ENCODE measurements at regions not wholly inside any gene's neighbourhood (a gene's known extent, or its start where the extent isn't known, plus 50 kb on each side); places are given as distances from the start of the nearest gene placed in this dataset.

DNA sequence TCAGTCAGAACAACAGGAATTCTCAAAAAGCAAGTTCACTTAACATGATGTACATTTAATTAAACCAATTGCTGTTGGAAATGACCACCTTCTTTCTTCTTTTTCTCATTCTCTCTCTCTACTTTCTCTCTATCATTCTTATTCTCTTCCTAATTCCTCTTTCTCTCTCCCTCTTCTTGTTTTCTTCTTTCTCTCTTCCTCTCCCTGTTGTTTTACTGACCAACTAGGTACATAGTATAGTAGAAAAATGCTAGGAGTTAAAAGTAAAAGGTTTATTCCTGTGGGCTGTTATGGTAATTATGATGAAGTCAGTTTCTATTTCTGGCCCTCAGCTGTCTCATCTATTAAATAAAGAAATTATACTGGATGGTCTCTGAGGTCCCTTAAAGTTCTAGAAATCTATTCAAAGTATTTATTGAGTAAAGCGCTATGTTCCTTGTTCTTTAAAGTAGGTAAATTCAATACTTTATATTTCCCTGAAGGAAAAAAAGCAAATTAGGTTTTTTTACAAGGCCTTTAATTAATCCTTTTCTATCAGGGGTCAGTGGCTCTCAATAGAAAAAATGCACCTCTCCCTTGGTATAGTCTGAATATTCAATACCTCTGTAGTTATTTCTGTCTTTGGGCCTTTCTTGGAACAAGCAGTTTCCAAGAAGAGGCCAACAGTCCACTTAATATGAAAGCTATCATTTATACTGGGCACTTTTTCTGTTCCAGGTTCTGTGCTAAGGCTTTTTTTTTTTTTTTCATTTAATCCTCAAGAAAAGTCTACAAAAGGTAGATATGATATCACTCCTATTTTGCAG is 102.3 kb upstream of the SLC30A5 start:
- Histone ChIP-seq H3K4me3 (ENCODE audit: low read depth, low read length) (no peak overlapping the region), H3K27ac (ENCODE audit: low read depth) (no peak overlapping the region), H3K4me1 (ENCODE audit: insufficient read depth) (no peaks in the 10 kb centered on the region), H3K36me3 (ENCODE audit: insufficient read depth) (no peaks in the 10 kb centered on the region)
- 96% methylated on average over 1 of the region's 1 CpG for WGBS
- no peak for DNase-seq (ENCODE audit: extremely low spot score)

DNA sequence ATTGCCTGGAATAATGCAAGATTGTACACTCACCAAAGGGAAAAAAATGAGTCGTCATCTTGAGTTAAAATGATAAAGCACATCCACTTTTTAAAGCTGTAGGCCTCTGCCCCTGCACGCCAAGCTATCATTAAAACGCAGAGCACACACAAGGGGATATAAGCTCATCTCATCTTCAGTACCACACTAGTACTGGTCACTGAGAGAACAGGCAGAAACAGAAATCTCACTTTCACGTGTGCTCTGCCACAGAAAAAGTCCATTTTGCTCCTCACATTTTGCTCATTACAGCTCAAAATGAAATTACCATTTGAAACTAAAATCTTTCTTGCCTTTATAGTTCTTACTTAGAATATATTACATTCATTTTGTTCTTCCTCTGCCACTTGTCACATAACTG is 99.2 kb upstream of the SLC30A5 start:
- H3K27ac ChIP-seq (ENCODE audit: low read depth), result no peak overlapping the region
- H3K4me3 ChIP-seq (ENCODE audit: low read depth, low read length), result no peak overlapping the region
- no peaks in the 10 kb centered on the region for H3K36me3 ChIP-seq (ENCODE audit: insufficient read depth)
- DNase-seq (ENCODE audit: extremely low spot score), result no peak
- WGBS, result 57% methylated on average over 4 of the region's 4 CpGs
- no peaks in the 10 kb centered on the region for H3K4me1 ChIP-seq (ENCODE audit: insufficient read depth)

DNA sequence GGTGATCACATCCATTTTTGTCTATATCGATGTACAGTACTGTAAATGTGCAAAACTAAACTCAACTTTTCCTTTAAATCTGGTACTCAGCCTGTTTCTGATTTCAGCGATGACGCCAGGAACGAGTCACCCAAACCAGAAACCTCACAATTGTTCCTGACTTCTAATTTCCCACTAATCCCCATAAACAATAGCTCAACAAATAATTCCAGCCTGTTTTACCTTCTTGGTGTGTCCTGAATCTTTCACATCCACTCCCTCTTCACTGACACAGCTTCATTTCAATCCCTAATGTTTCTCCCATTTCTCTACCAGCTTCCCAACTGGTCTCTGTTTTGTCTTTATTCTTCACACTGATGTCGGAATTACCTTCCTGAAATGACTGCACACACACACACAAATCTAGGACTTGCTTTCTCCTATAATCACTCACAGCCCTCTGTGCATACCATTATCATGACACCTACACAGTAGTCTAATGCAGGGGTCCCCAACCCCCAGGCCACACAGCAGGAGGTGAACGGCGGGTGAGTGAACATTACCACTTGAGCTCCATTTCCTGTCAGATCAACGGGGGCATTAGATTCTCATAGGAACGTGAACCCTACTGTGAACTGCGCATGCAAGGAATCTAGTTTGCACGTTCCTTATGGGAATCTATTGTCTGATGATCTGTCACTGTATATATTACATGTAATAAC is 97.8 kb upstream of the SLC30A5 start:
- Histone ChIP-seq H3K27ac (ENCODE audit: low read depth) (no peak overlapping the region), H3K4me3 (ENCODE audit: low read depth, low read length) (no peak overlapping the region), H3K4me1 (ENCODE audit: insufficient read depth) (no peaks in the 10 kb centered on the region), H3K36me3 (ENCODE audit: insufficient read depth) (no peaks in the 10 kb centered on the region)
- WGBS, result 69% methylated on average over 11 of the region's 11 CpGs
- no peak for DNase-seq (ENCODE audit: extremely low spot score)

DNA sequence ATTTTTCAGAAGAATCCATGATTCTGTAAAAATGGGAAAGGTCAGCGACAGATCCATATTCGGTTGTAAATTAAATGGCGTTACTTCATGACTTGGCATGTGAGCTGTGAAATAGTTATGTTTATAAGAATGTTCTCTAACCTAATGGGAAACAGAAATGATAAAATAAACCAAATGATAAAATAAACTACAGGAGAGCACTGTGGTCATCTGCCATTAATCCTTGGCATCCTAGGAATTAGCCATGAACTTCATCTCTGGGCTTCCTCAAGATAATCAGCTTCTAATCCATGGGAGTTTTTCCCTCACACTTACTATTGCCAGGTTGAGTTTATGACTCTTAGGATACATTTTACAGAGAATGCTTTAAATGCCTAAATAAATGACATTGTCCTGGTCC is 94.6 kb upstream of the SLC30A5 start:
- H3K36me3 ChIP-seq (ENCODE audit: insufficient read depth), result no peaks in the 10 kb centered on the region
- H3K4me1 ChIP-seq (ENCODE audit: insufficient read depth), result no peaks in the 10 kb centered on the region
- DNase-seq (ENCODE audit: extremely low spot score), result no peak
- no peak overlapping the region for H3K4me3 ChIP-seq (ENCODE audit: low read depth, low read length)
- WGBS, result 69% methylated on average over 3 of the region's 3 CpGs
- no peak overlapping the region for H3K27ac ChIP-seq (ENCODE audit: low read depth)

DNA sequence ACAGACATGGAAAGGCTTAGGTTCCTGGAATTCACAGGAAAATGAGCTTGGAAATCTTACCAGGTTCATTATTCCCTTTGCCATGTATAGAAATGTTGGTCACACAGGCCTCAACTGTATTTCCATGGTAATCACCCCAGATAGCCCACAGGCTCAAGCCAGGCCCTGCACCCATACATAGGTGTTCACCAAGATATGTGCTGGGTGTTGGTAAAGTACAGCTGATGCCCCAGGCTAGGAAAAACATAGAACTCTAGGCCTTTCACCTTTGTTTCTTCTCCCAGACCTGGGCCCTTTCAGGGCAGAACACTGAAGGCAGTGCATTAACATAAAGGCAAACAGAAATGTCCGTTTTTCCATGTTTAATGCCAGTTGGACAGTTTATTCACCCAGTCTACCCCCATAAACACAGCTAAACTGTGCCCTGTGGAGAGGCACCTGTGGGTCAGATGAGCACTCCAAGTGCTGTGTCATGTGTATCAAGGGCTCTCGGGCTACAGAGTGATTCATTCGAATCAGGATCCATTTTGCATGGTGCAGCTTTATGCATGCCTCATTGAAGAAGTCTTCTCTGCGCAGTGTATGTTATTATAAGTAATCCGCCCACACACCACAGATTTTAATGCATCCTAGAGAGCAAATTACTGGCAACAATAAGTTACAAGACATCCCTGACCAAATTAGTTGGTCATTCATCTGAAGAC is 93.4 kb upstream of the SLC30A5 start:
- WGBS, result 88% methylated on average over 5 of the region's 5 CpGs
- Histone ChIP-seq H3K27ac (ENCODE audit: low read depth) (no peak overlapping the region), H3K36me3 (ENCODE audit: insufficient read depth) (no peaks in the 10 kb centered on the region), H3K4me3 (ENCODE audit: low read depth, low read length) (no peak overlapping the region), H3K4me1 (ENCODE audit: insufficient read depth) (no peaks in the 10 kb centered on the region)
- no peak for DNase-seq (ENCODE audit: extremely low spot score)

DNA sequence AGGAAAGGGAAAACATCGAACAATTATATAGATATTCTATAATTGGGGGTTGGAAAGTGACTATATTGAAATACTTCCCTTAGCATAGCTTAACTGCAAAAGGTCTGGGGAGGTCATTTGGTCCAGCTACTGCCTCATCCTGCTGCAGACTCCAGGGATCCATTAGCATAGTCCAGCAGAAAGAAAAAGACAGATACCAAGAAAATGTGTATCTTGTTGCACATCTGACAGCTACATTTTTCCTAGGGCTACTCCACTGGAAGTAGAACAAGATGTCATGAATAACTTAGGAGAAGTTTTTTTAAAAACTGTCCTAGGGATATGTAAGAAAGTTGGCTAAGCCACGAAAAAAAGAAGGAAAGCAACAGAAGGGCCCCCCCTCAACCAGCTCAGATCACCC is 92.9 kb upstream of the SLC30A5 start:
- Histone ChIP-seq H3K4me1 (ENCODE audit: insufficient read depth) (no peaks in the 10 kb centered on the region), H3K4me3 (ENCODE audit: low read depth, low read length) (no peak overlapping the region), H3K36me3 (ENCODE audit: insufficient read depth) (no peaks in the 10 kb centered on the region), H3K27ac (ENCODE audit: low read depth) (no peak overlapping the region)
- DNase-seq (ENCODE audit: extremely low spot score), result no peak
- WGBS, result 76% methylated on average over 2 of the region's 2 CpGs

DNA sequence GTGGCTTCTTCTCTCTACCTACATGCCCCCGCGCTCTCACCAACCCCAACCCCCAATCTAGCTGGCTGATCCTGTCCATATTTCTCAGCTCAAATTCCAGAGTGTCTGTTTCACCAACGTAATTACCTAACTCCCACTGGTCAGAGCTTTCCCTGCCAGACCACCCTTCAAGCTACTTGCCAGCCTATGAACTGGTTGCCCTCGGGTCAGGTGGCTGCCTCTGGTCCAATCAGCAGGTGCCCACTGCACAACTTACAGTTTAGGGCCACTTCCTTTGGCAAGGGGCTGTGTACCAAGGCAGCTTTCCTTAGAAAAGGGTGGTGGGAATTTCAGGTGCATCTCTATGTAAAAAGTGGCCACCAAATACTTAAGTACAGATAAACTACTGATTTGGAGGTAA is 92.2 kb upstream of the SLC30A5 start:
- 86% methylated on average over 4 of the region's 4 CpGs for WGBS

DNA sequence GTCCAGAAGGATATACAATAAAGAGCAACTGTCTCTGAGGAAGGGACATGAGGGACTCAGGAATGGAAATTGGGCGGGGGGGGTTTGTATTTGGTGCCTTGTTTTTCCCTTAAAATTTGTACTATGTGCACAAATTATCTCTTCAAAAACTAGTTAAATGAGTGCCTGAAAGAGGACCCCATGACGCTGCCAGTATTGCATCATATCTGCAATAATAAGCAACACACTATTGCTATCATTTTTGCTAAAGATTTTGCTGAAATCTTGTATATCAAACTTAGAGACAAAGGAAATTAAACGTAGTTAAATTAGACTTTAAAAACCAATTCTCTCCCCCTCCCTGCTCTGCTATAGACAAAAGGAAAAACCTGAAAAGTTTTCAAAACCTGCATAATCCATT is 89.7 kb upstream of the SLC30A5 start:
- H3K4me1 ChIP-seq (ENCODE audit: insufficient read depth), result no peaks in the 10 kb centered on the region
- 78% methylated on average over 3 of the region's 3 CpGs for WGBS
- DNase-seq (ENCODE audit: extremely low spot score), result no peak

More for the DNA sequence above, 92.2 kb upstream of the SLC30A5 start:
- Histone ChIP-seq H3K27ac (ENCODE audit: low read depth) (no peak overlapping the region), H3K36me3 (ENCODE audit: insufficient read depth) (no peaks in the 10 kb centered on the region), H3K4me3 (ENCODE audit: low read depth, low read length) (no peak overlapping the region), H3K4me1 (ENCODE audit: insufficient read depth) (no peaks in the 10 kb centered on the region)
- DNase-seq (ENCODE audit: extremely low spot score), result no peak

DNA sequence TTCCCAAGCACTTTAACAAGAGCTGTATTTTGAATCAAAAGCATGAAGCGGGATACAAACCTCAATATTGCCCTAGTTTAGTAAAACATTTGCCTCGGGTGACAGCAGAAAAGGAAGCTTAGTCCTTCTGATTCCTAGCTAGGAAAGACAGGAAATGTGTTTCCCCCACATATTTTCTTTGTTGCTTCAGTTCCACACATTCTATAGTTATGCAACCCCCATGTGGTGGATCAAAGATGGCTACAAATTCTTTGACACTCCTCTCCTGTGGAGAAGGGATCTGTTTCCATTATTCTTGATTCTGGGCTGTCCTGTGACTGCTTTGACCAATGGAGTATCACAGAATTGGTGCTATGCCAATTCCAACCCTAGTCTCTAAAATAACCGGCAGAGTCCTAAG is 89.1 kb upstream of the SLC30A5 start:
- Histone ChIP-seq H3K36me3 (ENCODE audit: insufficient read depth) (no peaks in the 10 kb centered on the region), H3K27ac (ENCODE audit: low read depth) (no peak overlapping the region), H3K4me3 (ENCODE audit: low read depth, low read length) (no peak overlapping the region), H3K4me1 (ENCODE audit: insufficient read depth) (no peaks in the 10 kb centered on the region)
- 81% methylated on average over 3 of the region's 3 CpGs for WGBS
- DNase-seq (ENCODE audit: extremely low spot score), result no peak

More for the DNA sequence above, 89.7 kb upstream of the SLC30A5 start:
- H3K27ac ChIP-seq (ENCODE audit: low read depth), result no peak overlapping the region
- no peaks in the 10 kb centered on the region for H3K36me3 ChIP-seq (ENCODE audit: insufficient read depth)
- no peak overlapping the region for H3K4me3 ChIP-seq (ENCODE audit: low read depth, low read length)

DNA sequence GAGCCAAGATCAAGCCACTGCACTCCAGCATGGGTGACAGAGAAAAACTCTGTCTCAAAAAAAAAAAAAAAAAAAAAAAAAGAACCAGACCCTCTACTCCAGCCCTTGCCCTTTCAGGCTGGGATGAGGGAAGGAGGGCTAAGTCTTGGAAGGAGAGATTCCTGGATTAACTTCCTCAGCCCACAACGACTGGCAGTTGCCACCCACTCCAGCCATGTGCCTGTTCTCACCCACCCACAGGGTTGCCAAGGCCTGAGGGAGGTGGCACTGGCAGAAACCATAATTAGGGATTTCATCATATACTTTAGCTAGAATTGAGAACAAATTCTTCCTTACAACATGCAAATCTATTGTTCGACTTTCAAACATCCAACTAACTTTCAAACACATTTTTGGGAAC is 87.8 kb upstream of the SLC30A5 start:
- Histone ChIP-seq H3K27ac (ENCODE audit: low read depth) (no peak overlapping the region), H3K36me3 (ENCODE audit: insufficient read depth) (no peaks in the 10 kb centered on the region), H3K4me1 (ENCODE audit: insufficient read depth) (no peaks in the 10 kb centered on the region), H3K4me3 (ENCODE audit: low read depth, low read length) (no peak overlapping the region)
- DNase-seq (ENCODE audit: extremely low spot score), result no peak
- WGBS, result 81% methylated on average over 2 of the region's 2 CpGs

DNA sequence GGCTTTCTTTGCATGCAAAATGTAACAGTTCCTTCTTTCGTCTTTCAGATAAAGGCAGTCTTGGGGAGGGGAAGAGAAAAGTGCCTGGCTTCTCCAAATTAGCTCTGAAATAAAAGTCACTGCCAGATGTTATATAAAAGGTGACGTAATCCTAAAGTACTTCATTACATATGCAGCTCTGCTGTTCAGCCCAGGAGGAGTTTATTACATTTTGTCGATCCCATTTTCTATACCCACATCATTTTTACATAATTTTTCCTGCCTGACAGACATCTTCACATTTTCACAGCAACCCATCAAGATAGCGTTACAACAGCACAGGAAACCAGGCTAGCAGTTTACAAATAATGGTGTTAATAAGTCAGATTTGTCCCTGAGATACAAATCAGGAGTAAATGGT is 86.7 kb upstream of the SLC30A5 start:
- 47% methylated on average over 4 of the region's 4 CpGs for WGBS
- Histone ChIP-seq H3K36me3 (ENCODE audit: insufficient read depth) (no peaks in the 10 kb centered on the region), H3K4me3 (ENCODE audit: low read depth, low read length) (no peak overlapping the region), H3K27ac (ENCODE audit: low read depth) (no peak overlapping the region), H3K4me1 (ENCODE audit: insufficient read depth) (no peaks in the 10 kb centered on the region)
- peak; percentile 65 for DNase-seq (ENCODE audit: extremely low spot score)

DNA sequence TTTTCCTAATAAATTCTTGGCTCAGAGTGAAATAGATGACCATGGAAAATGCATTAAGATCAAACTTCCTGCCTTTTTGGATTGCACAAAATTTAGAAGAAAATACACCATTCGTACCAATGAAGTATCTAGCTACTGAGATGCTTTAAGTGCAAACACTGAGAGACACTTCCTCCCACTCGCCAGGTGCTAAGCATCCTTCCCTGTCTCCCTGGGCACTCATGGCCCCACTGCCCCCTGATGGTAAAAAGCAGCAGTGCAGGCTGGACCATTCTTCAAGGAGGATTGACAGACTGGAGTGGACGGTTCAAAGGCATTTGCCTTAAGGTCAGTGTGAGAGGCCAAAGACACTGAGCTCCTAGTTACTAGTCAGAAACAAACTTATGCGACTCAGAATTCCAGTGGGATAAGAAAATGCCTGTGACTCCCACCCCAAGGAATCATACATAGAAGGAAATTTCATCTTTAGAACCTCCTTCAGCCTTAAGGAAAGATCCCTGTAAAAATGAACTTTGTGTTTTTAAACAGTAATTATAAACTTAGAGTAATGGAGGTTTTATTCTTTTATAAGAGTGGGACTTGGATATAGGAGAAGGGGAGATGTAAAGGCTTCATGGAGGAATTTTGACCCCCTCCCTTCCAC is 86.0 kb upstream of the SLC30A5 start:
- 18% methylated on average over 4 of the region's 4 CpGs for WGBS

DNA sequence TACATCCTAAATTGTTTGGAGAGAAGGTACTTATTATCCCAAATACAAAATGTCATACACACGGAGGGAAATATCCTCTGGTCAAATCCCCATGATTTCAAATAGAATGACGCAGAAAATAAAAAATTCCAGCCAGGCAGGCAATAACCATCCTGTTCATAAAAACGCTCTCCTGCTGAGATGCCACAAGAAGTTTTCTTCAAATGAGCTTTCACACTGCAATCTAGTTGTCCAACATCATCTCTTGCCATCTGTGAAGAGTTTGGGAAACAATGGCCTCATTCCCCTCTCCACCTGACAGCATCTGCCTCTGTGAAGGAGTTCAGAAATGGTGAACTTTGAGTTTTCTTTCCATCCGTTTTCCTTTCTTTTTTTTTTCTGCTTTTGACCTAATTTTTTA is 83.3 kb upstream of the SLC30A5 start:
- 81% methylated on average over 4 of the region's 4 CpGs for WGBS
- DNase-seq (ENCODE audit: extremely low spot score), result no peak
- Histone ChIP-seq H3K4me3 (ENCODE audit: low read depth, low read length) (no peak overlapping the region), H3K27ac (ENCODE audit: low read depth) (no peak overlapping the region), H3K4me1 (ENCODE audit: insufficient read depth) (no peaks in the 10 kb centered on the region), H3K36me3 (ENCODE audit: insufficient read depth) (no peaks in the 10 kb centered on the region)

More for the DNA sequence above, 86.0 kb upstream of the SLC30A5 start:
- Histone ChIP-seq H3K4me3 (ENCODE audit: low read depth, low read length) (no peak overlapping the region), H3K27ac (ENCODE audit: low read depth) (no peak overlapping the region), H3K4me1 (ENCODE audit: insufficient read depth) (no peaks in the 10 kb centered on the region), H3K36me3 (ENCODE audit: insufficient read depth) (no peaks in the 10 kb centered on the region)
- DNase-seq (ENCODE audit: extremely low spot score), result peak; percentile 31

All from urinary bladder (tissue), 3 donors.